Testis (tissue), 2 donors: ENCODE measurements at regions not wholly inside any gene's neighbourhood (a gene's known extent, or its start where the extent isn't known, plus 50 kb on each side); places are given as distances from the start of the nearest gene placed in this dataset.
"Not testable (repeated sequence)": the region's sequence is repeated elsewhere in the genome, so short reads cannot be mapped to it uniquely, and the experiment has no call there.

Experiments
- DNase-seq: peaks from one replicate; pipeline ENCODE4 v3.0.0-alpha.2; 2019
- H3K27ac ChIP-seq, 2 donors: fragments of 200-600 bp; sonication (generic); one replicate each; pipeline ENCODE4 v1.5.1; 2019
- H3K27me3 ChIP-seq: fragments of 200-600 bp; sonication (generic); one replicate; pipeline ENCODE4 v1.5.1; 2019
- H3K36me3 ChIP-seq: fragments of 200-600 bp; sonication (generic); one replicate; pipeline ENCODE4 v1.5.1; 2017; ENCODE audit warnings: low read depth; ENCODE audit errors: missing control alignments
- H3K4me1 ChIP-seq: fragments of 200-600 bp; sonication (generic); one replicate; pipeline ENCODE4 v1.5.1; 2019
- H3K4me3 ChIP-seq, 2 donors: fragments of 200-600 bp; sonication (generic); one replicate each; pipeline ENCODE4 v1.5.1; 2017 to 2019
- H3K9me3 ChIP-seq: fragments of 200-600 bp; sonication (generic); one replicate; pipeline ENCODE4 v1.5.1; 2017
- CTCF ChIP-seq, 3 experiments: fragments of 450-650 bp in 2 of 3; fragments of 200-600 bp in 1 of 3; sonication (generic) in 1 of 3; IDR thresholded peaks; one replicate each; pipeline ENCODE4 v1.5.1; 2016 to 2019; ENCODE audit warnings: antibody characterized with exemption in 3 of 3, mild to moderate bottlenecking in 2 of 3, moderate library complexity in 1 of 3
- POLR2A ChIP-seq: fragments of 450-650 bp; IDR thresholded peaks from one replicate; pipeline ENCODE4 v1.6.1; 2017; ENCODE audit warnings: antibody characterized with exemption, mild to moderate bottlenecking, moderate library complexity
- WGBS, 2 donors: methylation state at CpG; one replicate each; pipeline ENCODE4 v1.1.5; 2018; 5-methylcytosine and 5-hydroxymethylcytosine counted together
- intact Hi-C: fragments of 100-400 bp; cut with DNase I; formaldehyde crosslinking; loops from one replicate; pipeline ENCODE4 v1.15.1; 2023; ENCODE audit warnings: low total_unique reads

DNA sequence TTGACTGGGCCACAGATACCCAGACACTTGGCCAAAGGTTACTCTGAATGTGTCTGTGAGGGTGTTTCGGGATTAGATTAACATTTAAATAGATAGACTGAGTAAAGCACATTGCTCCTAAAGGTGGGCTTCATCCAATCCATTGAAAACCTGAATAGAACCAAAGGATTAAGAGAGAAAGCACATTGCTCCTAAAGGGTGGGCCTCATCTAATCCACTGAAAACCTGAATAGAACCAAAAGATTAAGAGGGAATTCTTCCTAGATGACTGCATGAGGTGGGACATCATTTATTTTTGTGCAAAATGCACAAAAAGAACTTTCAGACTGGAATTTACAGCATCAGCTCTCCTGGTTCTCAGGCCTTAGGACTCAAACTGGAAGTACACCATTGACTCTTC, 351.2 kb upstream of the PCDH10 start:
- H3K4me1 ChIP-seq = no peaks in the 10 kb centered on the region
- TF ChIP-seq POLR2A (no peak), CTCF (IDR thresholded peaks at IDR 0.05) (no peak)
- no peaks in the 10 kb centered on the region for H3K36me3 ChIP-seq
- WGBS, 2 donors = 80 to 97% methylated on average over 1 of the region's 1 CpG
- H3K27ac ChIP-seq = no peak overlapping the region
- intact Hi-C loops = no loop called here
- H3K9me3 ChIP-seq = no peaks in the 10 kb centered on the region
- H3K4me3 ChIP-seq = no peak overlapping the region
- no peaks in the 10 kb centered on the region for H3K27me3 ChIP-seq
- no peak for DNase-seq

DNA sequence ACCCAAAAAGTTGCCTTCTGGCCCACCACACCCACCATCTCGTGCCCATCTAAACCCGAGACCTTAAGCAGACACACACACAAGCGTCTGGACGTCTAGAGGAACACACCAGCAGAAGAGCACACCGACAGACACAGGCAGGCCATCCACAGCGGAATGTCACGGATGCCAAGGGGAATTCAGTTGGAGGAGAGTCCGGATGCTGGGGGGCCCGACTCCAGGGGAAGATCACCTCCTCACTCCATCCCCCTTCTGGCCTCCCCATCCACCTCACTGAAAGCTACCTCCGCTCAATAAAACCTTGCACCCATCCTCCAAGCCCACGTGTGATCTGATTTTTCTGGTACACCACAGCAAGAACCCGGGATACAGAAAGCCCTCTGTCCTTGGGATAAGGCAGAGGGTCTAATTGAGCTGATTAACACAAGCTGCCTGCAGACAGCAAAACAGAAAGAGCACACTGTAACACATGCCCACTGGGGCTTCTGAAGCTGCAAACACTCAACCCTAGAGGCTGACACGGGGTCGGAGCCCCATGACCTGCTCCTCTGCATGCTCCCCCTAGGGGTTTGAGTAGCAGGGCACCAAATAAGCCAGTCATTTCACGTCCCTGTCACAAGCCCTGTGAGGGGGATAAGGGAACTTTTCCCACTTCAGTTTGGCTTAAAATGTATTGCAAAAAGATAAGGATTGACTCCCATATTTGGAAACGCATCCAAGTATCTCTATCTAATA, 339.6 kb upstream of the PCDH10 start:
- Histone ChIP-seq H3K27me3 (no peaks in the 10 kb centered on the region), H3K4me3 (no peak overlapping the region), H3K9me3 (no peaks in the 10 kb centered on the region), H3K27ac (no peak overlapping the region), H3K36me3 (no peaks in the 10 kb centered on the region), H3K4me1 (no peaks in the 10 kb centered on the region)
- TF ChIP-seq POLR2A (no peak), CTCF (IDR thresholded peaks at IDR 0.05) (no peak)
- intact Hi-C loops = no loop called here
- WGBS, 2 donors = 46 to 56% methylated on average over 15 to 16 of the region's 16 CpGs
- DNase-seq = no peak

- H3K4me3 ChIP-seq, DNase-seq, H3K27ac ChIP-seq, H3K36me3 ChIP-seq, H3K27me3 ChIP-seq, H3K4me1 ChIP-seq, intact Hi-C loops, H3K9me3 ChIP-seq: not testable (repeated sequence)
- 75 to 78% methylated on average over 2 of the region's 2 CpGs for WGBS, 2 donors
These were observed 336.0 kb upstream of the PCDH10 start for GRCh38 chr4:132813061-132813460.

GRCh38 chr4:132818091-132818490, 331.0 kb upstream of the PCDH10 start:
- intact Hi-C loops = no loop called here
- no peaks in the 10 kb centered on the region for H3K36me3 ChIP-seq
- H3K4me3 ChIP-seq = peak overlapping the region; percentile 29 to 41
- WGBS, 2 donors = 68 to 78% methylated on average over 15 of the region's 15 CpGs
- no peaks in the 10 kb centered on the region for H3K4me1 ChIP-seq
- TF ChIP-seq CTCF (IDR thresholded peaks at IDR 0.05) = no peak
- no peaks in the 10 kb centered on the region for H3K9me3 ChIP-seq
- H3K27me3 ChIP-seq = no peaks in the 10 kb centered on the region
- H3K27ac ChIP-seq = no peak overlapping the region
- DNase-seq = peak; percentile 48

DNA sequence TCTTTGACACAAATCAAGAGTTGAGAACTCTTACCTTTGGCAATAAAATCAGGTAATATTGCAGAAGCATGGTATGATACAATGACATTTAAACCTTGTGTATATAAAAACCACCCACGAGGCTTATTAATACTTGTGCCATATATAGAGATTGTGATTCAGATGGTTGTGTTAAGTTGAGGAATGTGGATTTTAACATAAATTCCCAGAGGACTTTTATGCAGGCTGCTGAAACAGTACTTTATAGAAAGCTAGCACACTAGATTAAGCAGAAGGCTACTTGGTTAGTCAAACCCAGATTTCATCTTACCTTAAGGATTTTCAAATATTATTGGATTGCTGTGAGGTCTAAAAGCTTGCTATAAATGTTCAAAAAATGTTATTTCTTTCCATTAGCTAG, 325.7 kb upstream of the PCDH10 start:
- H3K4me3 ChIP-seq = no peak overlapping the region
- 77 to 86% methylated on average over 1 of the region's 1 CpG for WGBS, 2 donors
- no peaks in the 10 kb centered on the region for H3K4me1 ChIP-seq
- no peak for DNase-seq
- H3K27ac ChIP-seq = no peak overlapping the region
- no peaks in the 10 kb centered on the region for H3K9me3 ChIP-seq
- H3K27me3 ChIP-seq = no peaks in the 10 kb centered on the region
- no peaks in the 10 kb centered on the region for H3K36me3 ChIP-seq
- TF ChIP-seq POLR2A (no peak), CTCF (IDR thresholded peaks at IDR 0.05) (no peak)
- intact Hi-C loops = no loop called here
